ENCODE measurements at regions not wholly inside any gene's neighbourhood (a gene's known extent, or its start where the extent isn't known, plus 50 kb on each side); places are given as distances from the start of the nearest gene placed in this dataset.

- Histone ChIP-seq H3K27me3 (no peaks in the 10 kb centered on the region), H3K27ac (peak overlapping the region in 1 of 2 donors; percentile 48), H3K4me1 (no peaks in the 10 kb centered on the region), H3K9me3 (no peaks in the 10 kb centered on the region), H3K36me3 (no peaks in the 10 kb centered on the region), H3K4me3 (peak overlapping the region in 1 of 3 donors; percentile 11)
- no peak for TF ChIP-seq POLR2A (IDR thresholded peaks at IDR 0.05)
- peak in 1 of 3 donors; percentile 40 for TF ChIP-seq POLR2AphosphoS5 (IDR thresholded peaks at IDR 0.05)
- DNase-seq (ENCODE audit: low spot score in 2 of 2), result peak in 1 of 2 donors; percentile 21
- intact Hi-C loops (cut with DNase I; ENCODE audit: low total_unique reads), result no loop called here
Observed at GRCh38 chr20:57879779-57880570, 170.2 kb upstream of the PMEPA1 start.

- Histone ChIP-seq H3K36me3 (no peaks in the 10 kb centered on the region), H3K9me3 (no peaks in the 10 kb centered on the region), H3K27me3 (no peaks in the 10 kb centered on the region), H3K4me1 (no peaks in the 10 kb centered on the region), H3K27ac (peak overlapping the region in 1 of 2 donors; percentile 48), H3K4me3 (peak overlapping the region in 1 of 3 donors; percentile 11)
- no peak for DNase-seq (ENCODE audit: low spot score in 2 of 2)
- TF ChIP-seq POLR2AphosphoS5 (IDR thresholded peaks at IDR 0.05) (no peak), CTCF (IDR thresholded peaks at IDR 0.05) (no peak), POLR2A (IDR thresholded peaks at IDR 0.05) (no peak)
- intact Hi-C loops (cut with DNase I; ENCODE audit: low total_unique reads), result no loop called here
Observed at GRCh38 chr20:57879437-57879778, 169.6 kb upstream of the PMEPA1 start.

GRCh38 chr20:57878786-57879424 lies 169.1 kb upstream of the PMEPA1 start:
- intact Hi-C loops (cut with DNase I; ENCODE audit: low total_unique reads), result no loop called here
- Histone ChIP-seq H3K4me3 (no peak overlapping the region), H3K27me3 (no peaks in the 10 kb centered on the region), H3K4me1 (no peaks in the 10 kb centered on the region), H3K9me3 (no peaks in the 10 kb centered on the region), H3K27ac (no peak overlapping the region), H3K36me3 (no peaks in the 10 kb centered on the region)
- TF ChIP-seq POLR2A (IDR thresholded peaks at IDR 0.05) (no peak), CTCF (IDR thresholded peaks at IDR 0.05) (no peak), POLR2AphosphoS5 (IDR thresholded peaks at IDR 0.05) (no peak)
- DNase-seq (ENCODE audit: low spot score in 2 of 2), result peak in 1 of 2 donors; percentile 7

- TF ChIP-seq POLR2AphosphoS5 (IDR thresholded peaks at IDR 0.05) (no peak), CTCF (IDR thresholded peaks at IDR 0.05) (no peak), POLR2A (IDR thresholded peaks at IDR 0.05) (no peak)
- DNase-seq (ENCODE audit: low spot score in 2 of 2), result peak in 1 of 2 donors; percentile 8
- no peaks in the 10 kb centered on the region for H3K36me3 ChIP-seq
Observed at GRCh38 chr20:57877995-57878394, 168.2 kb upstream of the PMEPA1 start.

GRCh38 chr20:57877131-57877824 lies 167.5 kb upstream of the PMEPA1 start:
- TF ChIP-seq CTCF (IDR thresholded peaks at IDR 0.05) (no peak), POLR2A (IDR thresholded peaks at IDR 0.05) (no peak), POLR2AphosphoS5 (IDR thresholded peaks at IDR 0.05) (no peak)
- intact Hi-C loops (cut with DNase I; ENCODE audit: low total_unique reads), result no loop called here
- Histone ChIP-seq H3K27ac (no peak overlapping the region), H3K36me3 (no peaks in the 10 kb centered on the region), H3K4me3 (no peak overlapping the region), H3K9me3 (no peaks in the 10 kb centered on the region), H3K4me1 (no peaks in the 10 kb centered on the region), H3K27me3 (no peaks in the 10 kb centered on the region)
- DNase-seq (ENCODE audit: low spot score in 2 of 2), result peak in 1 of 2 donors; percentile 7

More at GRCh38 chr20:57877995-57878394, 168.2 kb upstream of the PMEPA1 start:
- no peaks in the 10 kb centered on the region for H3K27me3 ChIP-seq
- no peak overlapping the region for H3K27ac ChIP-seq
- intact Hi-C loops (cut with DNase I; ENCODE audit: low total_unique reads), result no loop called here
- H3K4me1 ChIP-seq, result no peaks in the 10 kb centered on the region
- H3K9me3 ChIP-seq, result no peaks in the 10 kb centered on the region
- H3K4me3 ChIP-seq, result no peak overlapping the region

All from breast epithelium (tissue), 4 donors.